ENCODE measurements at regions not wholly inside any gene's neighbourhood (a gene's known extent, or its start where the extent isn't known, plus 50 kb on each side); places are given as distances from the start of the nearest gene placed in this dataset.

DNA sequence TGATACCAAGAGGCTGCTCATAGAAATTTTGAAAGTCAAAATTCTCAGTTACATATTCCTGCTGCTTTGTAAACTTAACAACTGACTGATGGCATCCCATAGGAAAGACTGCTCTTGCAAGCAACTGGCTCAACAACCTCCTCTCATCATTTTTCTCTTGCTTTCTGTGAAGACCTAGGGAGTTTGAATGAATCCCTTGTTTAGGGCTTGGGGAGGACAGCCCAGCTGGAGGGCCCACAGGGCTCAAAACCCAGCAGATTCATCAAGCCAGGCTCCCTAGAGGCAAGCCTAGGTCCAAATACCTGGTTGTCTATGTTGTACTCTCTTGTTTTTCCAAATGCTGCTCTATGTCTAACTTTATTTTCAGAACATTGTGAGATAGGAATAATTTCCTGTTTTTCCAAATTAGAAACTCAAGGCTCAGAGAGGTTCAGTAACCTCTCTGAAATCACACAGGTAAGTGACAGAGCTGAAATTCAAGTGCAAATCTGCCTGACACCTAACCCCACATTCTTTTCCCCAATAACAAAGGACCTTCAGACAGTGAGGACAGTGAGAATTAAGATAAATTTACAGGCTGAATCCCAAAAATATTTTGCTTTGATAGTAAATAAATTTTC is 558.9 kb upstream of the KLF4 start:
- TF ChIP-seq, protein P1, sequence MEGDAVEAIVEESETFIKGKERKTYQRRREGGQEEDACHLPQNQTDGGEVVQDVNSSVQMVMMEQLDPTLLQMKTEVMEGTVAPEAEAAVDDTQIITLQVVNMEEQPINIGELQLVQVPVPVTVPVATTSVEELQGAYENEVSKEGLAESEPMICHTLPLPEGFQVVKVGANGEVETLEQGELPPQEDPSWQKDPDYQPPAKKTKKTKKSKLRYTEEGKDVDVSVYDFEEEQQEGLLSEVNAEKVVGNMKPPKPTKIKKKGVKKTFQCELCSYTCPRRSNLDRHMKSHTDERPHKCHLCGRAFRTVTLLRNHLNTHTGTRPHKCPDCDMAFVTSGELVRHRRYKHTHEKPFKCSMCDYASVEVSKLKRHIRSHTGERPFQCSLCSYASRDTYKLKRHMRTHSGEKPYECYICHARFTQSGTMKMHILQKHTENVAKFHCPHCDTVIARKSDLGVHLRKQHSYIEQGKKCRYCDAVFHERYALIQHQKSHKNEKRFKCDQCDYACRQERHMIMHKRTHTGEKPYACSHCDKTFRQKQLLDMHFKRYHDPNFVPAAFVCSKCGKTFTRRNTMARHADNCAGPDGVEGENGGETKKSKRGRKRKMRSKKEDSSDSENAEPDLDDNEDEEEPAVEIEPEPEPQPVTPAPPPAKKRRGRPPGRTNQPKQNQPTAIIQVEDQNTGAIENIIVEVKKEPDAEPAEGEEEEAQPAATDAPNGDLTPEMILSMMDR (IDR thresholded peaks at IDR 0.05; ENCODE audit: low read depth, low read length, poor library complexity, severe bottlenecking) = no peak
- no peak for TF ChIP-seq EZH2phosphoT487 (IDR thresholded peaks at IDR 0.05; ENCODE audit: borderline replicate concordance, low read length)
